Testis (tissue), 2 donors: ENCODE measurements at regions not wholly inside any gene's neighbourhood (a gene's known extent, or its start where the extent isn't known, plus 50 kb on each side); places are given as distances from the start of the nearest gene placed in this dataset.

Experiments
- DNase-seq: peaks from one replicate; pipeline ENCODE4 v3.0.0-alpha.2; 2019
- H3K27ac ChIP-seq, 2 donors: fragments of 200-600 bp; sonication (generic); one replicate each; pipeline ENCODE4 v1.5.1; 2019
- H3K27me3 ChIP-seq: fragments of 200-600 bp; sonication (generic); one replicate; pipeline ENCODE4 v1.5.1; 2019
- H3K36me3 ChIP-seq: fragments of 200-600 bp; sonication (generic); one replicate; pipeline ENCODE4 v1.5.1; 2017; ENCODE audit warnings: low read depth; ENCODE audit errors: missing control alignments
- H3K4me1 ChIP-seq: fragments of 200-600 bp; sonication (generic); one replicate; pipeline ENCODE4 v1.5.1; 2019
- H3K4me3 ChIP-seq, 2 donors: fragments of 200-600 bp; sonication (generic); one replicate each; pipeline ENCODE4 v1.5.1; 2017 to 2019
- H3K9me3 ChIP-seq: fragments of 200-600 bp; sonication (generic); one replicate; pipeline ENCODE4 v1.5.1; 2017
- POLR2A ChIP-seq: fragments of 450-650 bp; IDR thresholded peaks from one replicate; pipeline ENCODE4 v1.6.1; 2017; ENCODE audit warnings: antibody characterized with exemption, mild to moderate bottlenecking, moderate library complexity
- WGBS, 2 donors: methylation state at CpG; one replicate each; pipeline ENCODE4 v1.1.5; 2018; 5-methylcytosine and 5-hydroxymethylcytosine counted together
- intact Hi-C: fragments of 100-400 bp; cut with DNase I; formaldehyde crosslinking; loops from one replicate; pipeline ENCODE4 v1.15.1; 2023; ENCODE audit warnings: low total_unique reads
- TF ChIP-seq, protein P1 (sequence below), 3 experiments: fragments of 450-650 bp in 2 of 3; fragments of 200-600 bp in 1 of 3; sonication (generic) in 1 of 3; IDR thresholded peaks; one replicate each; pipeline ENCODE4 v1.5.1; 2016 to 2019; ENCODE audit warnings: antibody characterized with exemption in 3 of 3, mild to moderate bottlenecking in 2 of 3, moderate library complexity in 1 of 3

DNA sequence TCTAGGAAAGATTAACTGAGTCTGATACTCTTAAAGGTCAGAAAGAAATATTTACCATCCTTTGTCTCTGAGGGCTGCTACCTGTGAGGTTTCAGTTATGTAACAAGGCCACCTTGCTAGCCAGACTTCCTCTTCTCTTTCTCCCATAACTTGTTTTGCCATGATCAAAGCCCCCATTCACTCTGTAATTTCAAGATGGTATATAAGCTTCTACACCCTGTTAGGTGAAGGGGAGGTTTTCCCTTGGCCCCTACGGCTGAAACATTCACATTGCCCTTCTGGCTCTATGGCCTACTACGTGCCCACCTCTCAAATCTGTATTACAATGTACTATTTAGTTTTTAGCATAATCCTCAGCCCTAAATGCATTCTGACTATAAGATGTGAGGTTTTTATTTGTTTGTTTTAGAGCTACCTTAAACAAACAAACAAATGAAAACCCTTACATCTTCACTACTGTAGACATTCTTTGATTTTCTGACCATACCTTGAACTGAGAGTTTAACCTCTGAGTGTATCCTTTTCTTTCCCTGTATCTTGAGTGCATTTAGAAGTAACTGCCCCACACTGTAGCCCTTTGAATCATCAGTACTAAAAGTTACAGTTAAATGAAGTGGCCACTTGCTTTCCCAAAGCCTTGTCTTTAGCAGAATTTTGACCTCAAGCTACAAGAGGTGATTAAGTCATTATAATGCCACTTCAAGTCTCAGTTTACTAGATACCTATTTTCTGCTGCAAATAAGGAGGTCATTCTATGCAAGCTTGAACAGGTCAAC lies 332.2 kb downstream of the SOCS6 start:
- intact Hi-C loops: no loop called here
- H3K4me3 ChIP-seq: no peak overlapping the region
- no peaks in the 10 kb centered on the region for H3K4me1 ChIP-seq
- H3K9me3 ChIP-seq: no peaks in the 10 kb centered on the region
- H3K36me3 ChIP-seq: no peaks in the 10 kb centered on the region
- no peak for TF ChIP-seq POLR2A
- TF ChIP-seq, protein P1, sequence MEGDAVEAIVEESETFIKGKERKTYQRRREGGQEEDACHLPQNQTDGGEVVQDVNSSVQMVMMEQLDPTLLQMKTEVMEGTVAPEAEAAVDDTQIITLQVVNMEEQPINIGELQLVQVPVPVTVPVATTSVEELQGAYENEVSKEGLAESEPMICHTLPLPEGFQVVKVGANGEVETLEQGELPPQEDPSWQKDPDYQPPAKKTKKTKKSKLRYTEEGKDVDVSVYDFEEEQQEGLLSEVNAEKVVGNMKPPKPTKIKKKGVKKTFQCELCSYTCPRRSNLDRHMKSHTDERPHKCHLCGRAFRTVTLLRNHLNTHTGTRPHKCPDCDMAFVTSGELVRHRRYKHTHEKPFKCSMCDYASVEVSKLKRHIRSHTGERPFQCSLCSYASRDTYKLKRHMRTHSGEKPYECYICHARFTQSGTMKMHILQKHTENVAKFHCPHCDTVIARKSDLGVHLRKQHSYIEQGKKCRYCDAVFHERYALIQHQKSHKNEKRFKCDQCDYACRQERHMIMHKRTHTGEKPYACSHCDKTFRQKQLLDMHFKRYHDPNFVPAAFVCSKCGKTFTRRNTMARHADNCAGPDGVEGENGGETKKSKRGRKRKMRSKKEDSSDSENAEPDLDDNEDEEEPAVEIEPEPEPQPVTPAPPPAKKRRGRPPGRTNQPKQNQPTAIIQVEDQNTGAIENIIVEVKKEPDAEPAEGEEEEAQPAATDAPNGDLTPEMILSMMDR (IDR thresholded peaks at IDR 0.05): no peak
- 67 to 80% methylated on average over 2 of the region's 2 CpGs for WGBS, 2 donors
- no peaks in the 10 kb centered on the region for H3K27me3 ChIP-seq
- no peak for DNase-seq
- H3K27ac ChIP-seq: no peak overlapping the region

DNA sequence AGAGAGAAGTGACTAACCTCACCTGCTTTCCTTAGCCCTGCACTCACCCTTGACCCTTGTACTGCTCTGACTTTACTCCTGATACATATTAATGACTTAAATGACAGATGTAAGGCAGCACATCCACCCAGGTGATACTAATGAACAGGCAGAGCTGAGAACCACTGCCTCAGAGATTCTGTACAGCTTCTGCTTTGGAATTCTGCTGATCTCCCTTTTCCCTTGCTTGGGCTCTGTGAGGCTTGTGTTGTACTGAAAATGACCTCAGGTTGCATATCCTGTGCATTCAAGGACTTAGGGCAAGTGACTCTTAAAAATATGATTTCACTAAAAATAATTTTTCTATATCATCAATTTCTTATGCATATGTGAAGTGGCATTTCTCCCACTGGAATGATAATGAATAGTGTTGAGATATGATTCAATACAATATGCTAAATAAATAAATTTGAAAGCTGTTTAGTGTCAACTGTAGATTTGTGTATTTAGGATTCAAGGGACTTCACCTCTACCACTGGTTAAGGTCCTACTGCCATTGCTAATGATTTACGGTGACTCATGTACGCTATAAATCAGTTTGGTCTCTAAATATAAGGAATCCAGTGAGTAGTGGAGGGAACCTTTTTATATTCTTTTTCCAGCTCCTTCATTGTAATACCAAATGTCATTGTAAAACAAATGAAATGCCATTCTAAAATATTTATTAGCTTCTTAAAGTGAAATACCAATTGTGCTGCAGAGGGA lies 328.3 kb downstream of the SOCS6 start:
- Histone ChIP-seq H3K4me1 (no peaks in the 10 kb centered on the region), H3K27me3 (no peaks in the 10 kb centered on the region), H3K9me3 (no peaks in the 10 kb centered on the region), H3K36me3 (no peaks in the 10 kb centered on the region), H3K4me3 (no peak overlapping the region), H3K27ac (no peak overlapping the region)
- intact Hi-C loops: no loop called here
- WGBS, 2 donors: 94 to 95% methylated on average over 2 of the region's 2 CpGs
- DNase-seq: no peak
- TF ChIP-seq, protein P1 (IDR thresholded peaks at IDR 0.05): no peak
- no peak for TF ChIP-seq POLR2A

DNA sequence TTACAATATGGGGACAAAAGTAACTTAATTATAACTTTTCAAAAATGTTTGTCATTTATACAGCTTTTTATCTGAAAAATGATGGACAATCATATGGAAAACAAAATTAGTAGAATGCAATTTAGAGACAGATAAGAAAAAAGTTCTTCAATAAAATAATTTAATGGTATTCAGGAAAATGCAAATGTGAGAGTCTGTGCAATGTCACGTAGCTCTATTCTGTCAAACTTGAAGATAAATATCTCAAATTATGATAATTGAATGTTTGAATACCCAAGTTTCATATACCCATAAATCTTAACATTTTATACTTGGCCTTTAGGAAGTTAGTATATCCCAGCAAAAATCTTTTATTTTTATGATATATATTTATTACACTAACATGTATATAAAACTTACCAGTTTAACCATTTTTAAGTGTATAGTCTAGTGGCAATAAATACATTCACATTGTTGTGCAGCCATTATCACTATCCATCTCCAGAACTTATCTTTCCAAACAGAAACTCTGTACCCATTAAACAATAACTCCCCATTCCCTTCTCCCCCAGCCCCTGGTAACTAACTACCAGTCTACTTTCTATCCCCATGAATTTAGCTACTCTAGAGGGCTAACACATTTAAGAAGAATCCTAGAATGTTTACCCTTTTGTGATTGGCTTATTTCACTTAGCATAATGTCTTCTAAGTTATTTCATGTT lies 311.5 kb downstream of the SOCS6 start:
- 74 to 92% methylated on average over 1 of the region's 1 CpG for WGBS, 2 donors

DNA sequence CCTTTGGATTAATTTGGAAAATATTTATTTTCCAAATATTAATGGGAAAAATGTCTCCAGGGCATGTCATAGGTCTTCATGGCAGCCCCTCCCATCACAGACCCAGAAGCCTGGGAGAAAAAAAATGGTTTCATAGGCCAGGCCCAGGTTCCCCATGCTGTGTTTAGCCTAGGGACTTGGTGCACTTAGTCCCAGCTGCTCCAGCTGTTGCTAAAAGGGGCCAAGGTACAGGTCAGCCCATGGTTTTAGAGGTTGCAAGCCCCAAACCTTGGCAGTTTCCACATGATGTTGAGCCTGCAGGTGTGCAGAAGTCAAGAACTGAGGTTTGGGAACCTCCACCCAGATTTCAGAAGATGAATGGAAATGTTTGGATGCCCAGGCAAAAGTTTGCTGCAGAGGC lies 309.6 kb downstream of the SOCS6 start:
- intact Hi-C loops: no loop called here
- Histone ChIP-seq H3K4me3 (no peak overlapping the region), H3K27me3 (no peaks in the 10 kb centered on the region), H3K27ac (no peak overlapping the region), H3K36me3 (no peaks in the 10 kb centered on the region), H3K4me1 (no peaks in the 10 kb centered on the region), H3K9me3 (no peaks in the 10 kb centered on the region)
- TF ChIP-seq, protein P1 (IDR thresholded peaks at IDR 0.05): no peak
- no peak for TF ChIP-seq POLR2A
- DNase-seq: no peak

More for the DNA sequence above, 311.5 kb downstream of the SOCS6 start:
- Histone ChIP-seq H3K36me3 (no peaks in the 10 kb centered on the region), H3K4me3 (no peak overlapping the region), H3K9me3 (no peaks in the 10 kb centered on the region), H3K27ac (no peak overlapping the region), H3K27me3 (no peaks in the 10 kb centered on the region), H3K4me1 (no peaks in the 10 kb centered on the region)
- TF ChIP-seq, protein P1 (IDR thresholded peaks at IDR 0.05): no peak
- no peak for TF ChIP-seq POLR2A
- intact Hi-C loops: no loop called here
- no peak for DNase-seq
